ENCODE measurements at regions not wholly inside any gene's neighbourhood (a gene's known extent, or its start where the extent isn't known, plus 50 kb on each side); places are given as distances from the start of the nearest gene placed in this dataset.
A peak's percentile ranks its signal among the peaks of the same experiment; 100 is the strongest.
"Not testable (repeated sequence)": the region's sequence is repeated elsewhere in the genome, so short reads cannot be mapped to it uniquely, and the experiment has no call there.

DNA sequence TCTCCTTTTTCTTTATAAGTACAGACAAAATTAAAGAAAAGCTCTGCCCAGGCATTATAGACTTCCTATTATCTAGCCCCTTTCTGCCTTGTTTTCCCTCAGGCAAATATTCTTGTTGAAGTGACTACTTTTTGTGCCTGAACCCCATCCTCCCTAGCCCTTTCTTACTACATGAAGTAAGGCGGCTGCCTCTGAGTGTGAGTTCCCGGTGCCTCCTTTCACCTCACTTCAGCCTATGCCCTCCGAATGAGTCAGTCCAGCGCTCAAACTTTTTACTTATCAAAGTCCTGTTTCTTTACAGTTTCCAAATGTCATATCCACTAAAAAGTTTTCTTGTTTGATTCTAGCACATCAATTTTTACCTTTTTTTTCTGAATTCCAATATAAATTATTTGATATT lies 778.3 kb upstream of the NRXN1 start:
- no peak for DNase-seq

DNA sequence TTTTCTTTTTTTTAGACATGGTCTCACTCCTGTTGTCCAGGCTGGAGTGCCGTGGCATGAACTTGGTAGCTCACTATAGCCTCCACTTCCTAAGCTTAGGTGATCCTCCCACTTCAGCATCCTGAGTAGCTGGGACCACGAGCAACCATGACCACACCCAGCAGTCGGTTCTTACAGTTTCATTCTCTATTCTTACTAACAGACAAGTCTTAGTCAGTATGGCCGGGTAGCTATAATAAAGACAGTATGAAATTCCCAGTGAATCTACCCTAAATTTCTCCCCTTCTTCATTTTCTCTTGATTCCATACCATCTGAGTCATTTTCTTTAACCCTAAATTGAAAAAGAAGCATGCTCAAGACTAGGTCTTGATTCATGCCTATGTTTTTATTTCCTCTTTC lies 775.3 kb upstream of the NRXN1 start:
- DNase-seq = no peak

DNA sequence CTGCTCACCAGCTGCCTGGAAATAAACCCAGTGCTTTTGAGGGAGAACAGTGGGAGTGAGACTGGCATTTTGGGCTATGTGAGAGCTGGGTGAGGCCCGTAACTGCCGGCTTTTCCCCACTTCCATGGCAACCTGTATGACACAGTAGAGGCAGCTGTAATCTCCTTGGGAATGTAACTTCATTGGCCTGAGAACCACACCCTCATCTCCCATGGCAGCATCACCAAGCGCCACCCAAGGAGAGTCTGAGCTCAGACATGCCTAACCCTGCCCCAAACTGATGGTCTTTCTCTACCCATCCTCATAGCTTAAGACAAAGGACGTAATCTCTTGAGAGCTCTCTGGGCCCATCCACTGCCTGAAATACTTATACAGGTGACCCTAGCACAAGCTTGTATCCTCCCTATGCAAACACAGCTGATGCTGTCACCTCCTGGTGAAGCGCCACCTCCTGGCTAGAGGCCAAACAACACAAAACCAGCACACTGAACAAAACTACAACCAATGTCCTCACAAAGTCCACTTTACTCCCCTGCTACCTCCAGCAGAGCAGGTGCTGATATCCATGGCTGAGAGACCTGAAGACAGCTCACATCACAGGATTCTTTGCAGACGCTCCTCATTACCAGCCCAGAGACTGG lies 763.4 kb upstream of the NRXN1 start:
- DNase-seq = peak; percentile 6

DNA sequence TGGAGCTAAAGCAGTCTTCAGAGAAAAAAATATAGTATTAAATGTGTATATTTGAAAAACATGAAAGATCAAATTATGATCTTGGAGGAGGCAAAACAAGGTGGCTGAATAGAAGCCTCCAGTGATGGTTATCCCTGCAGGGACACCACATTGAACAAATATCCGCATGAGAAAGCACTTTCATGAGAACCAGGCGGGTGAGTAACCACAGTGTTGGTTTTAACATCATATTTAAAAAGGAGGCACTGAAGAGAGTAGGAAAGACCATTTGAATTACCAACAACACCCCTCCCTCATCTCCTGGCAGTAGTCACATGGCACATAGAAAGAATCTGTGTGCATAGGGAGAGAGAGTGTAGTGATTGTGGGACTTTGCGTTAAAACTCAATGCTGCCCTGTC lies 759.6 kb upstream of the NRXN1 start:
- no peak for DNase-seq

DNA sequence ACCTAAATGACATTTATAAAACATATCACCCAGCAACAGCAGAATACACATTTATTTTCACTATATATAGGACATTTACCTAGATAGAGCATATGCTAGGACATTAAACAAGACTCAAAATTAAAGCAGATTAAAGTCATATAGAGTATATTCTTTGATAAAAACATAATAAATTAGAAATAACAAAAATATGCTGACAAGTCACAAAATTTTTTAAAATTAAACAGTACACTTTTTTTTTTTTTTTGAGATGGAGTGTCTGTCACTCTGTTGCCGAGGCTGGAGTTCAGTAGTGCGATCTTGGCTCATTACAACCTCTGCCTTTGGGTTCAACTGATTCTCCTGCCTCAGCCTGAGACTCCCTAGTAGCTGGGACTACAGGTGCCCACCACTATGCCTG lies 758.9 kb upstream of the NRXN1 start:
- DNase-seq = no peak

DNA sequence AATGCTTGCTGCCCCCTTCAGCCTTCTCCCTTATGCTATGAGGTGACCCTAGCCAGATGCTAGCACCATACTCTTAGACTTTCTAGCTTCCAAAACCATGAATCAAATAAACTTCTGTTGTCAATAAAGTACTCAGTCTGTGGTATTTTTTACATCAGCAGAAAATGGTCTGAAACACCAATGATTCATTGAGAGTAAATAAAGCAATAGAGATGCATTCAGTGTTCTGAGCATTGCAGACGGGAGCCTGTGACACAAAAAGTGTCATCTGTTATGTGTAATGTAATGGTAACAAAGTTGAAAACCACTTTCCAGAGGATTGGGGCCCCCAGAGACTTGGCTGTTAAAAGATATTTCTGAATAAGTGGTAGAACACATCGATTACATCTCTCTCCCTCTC lies 758.0 kb upstream of the NRXN1 start:
- no peak for DNase-seq

DNA sequence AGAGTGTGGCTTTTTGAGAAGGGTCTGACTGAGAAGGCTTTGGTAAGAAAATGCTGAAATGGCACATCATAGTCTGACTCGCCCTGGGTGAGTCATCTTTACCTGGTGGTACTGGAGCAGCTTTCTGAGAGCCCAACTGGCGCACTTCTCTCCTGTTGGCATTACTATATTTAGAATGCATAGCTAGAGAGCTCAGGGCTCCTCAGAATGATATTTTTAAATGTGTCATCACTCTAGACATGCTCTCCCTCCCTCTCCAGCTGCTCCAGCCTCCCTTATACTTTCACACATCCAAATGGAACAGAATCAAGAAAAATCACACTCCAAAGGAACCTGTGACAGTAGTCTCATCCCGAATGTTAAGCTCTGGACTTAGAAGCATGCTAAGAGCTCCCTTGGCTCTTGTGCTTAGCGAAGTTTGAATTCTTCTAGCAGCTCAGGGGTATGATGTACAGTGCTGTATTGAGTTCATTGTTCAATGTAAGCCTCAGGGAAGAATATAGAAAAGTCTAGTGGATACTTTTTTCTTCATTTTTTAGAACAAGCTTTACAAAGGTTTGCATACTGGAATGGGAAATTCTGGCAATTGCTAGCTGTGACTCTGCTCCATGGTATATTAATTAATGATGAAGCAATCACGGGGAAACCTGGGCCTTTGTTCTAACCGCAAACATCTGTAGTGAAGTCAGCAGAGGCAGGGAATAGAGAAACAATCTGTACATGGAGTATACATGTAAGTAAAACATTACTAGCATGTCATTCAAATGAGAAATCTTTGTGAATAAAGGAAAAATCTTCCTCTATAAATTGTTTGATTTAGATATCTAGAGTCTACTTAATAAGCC lies 751.2 kb upstream of the NRXN1 start:
- DNase-seq = no peak

DNA sequence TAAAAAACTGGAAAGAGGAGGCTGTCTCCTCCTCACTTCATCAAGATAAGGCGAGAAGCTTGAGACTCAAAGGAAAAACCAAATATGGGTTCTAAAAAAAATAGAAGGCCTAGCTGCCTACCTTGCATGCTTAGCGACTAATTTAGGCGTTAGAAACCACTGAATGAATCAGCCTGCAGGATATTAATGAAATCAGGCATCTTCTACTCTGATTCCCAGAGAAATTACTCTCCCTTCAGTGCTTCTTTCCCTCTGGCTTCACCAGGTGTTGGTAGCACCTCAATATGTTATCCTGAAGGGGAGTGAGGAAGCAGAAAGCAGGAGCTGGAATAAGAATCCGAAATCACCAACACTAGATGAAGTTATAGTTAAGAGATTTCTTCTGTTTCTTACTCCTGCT lies 749.8 kb upstream of the NRXN1 start:
- DNase-seq = no peak

DNA sequence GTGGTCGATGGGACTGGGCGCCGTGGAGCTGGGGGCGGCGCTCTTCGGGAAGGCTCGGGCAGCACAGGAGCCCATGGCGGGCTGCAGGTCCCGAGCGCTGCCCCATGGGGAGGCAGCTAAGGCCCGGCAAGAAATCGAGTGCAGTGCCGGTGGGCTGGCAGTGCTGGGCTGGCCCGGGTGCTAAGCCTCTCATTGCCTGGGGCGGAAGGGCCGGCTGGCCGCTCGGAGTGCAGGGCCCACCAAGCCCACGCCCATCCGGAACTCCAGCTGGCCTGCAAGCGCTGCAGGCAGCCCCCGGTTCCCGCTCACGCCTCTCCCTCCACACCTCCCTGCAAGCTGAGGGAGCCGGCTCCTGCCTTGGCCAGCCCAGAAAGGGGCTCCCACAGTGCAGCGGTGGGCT lies 748.4 kb upstream of the NRXN1 start:
- DNase-seq = no peak

DNA sequence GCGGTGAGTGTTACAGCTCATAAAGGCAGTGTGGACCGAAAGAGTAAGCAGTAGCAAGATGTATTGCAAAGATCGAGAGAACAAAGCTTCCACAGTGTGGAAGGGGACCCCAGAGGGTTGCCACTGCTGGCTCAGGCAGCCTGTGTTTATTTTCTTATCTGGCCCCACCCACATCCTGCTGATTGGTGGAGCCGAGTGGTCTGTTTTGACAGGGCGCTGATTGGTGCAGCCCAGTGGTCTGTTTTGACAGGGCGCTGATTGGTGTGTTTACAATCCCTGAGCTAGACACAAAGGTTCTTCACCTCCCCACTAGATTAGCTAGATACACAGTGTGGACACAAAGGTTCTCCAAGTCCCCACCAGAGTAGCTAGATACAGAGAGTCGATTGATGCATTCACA lies 747.8 kb upstream of the NRXN1 start:
- DNase-seq = not testable (repeated sequence)

DNA sequence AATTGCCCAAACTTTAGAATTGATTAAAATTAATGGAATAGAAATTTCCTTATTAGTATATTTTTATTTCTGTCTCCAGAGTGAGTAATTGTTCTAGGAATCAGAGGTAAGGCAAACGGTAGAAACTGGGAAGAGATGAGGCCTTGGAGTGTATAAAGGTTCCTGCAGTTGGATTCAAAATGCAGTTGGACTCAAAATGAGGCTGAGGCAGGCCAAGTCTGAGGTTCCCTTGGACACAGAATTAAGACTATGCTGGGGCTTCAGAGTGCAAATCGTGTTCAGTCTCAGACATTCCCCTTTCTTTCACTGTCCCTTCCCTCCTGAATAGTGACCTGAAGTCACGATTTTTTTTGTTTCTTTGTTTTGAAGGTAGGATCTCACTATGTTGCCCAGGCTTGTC lies 746.9 kb upstream of the NRXN1 start:
- no peak for DNase-seq

DNA sequence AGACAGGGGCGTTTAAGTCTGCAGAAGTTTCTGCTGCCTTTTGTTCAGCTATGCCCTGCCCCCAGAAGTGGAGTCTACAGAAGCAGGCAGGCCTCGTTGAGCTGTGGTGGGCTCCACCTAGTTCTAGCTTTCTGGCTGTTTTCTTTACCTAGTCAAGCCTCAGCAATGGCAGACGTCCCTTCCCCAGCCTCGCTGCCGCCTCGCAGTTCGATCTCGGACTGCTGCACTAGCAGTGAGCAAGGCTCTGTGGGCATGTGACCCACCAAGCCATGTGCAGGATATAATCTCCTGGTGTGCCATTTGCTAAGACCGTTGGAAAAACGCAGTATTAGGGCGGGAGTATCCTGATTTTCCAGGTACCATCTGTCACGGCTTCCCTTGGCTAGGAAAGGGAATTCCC lies 742.7 kb upstream of the NRXN1 start:
- not testable (repeated sequence) for DNase-seq

DNA sequence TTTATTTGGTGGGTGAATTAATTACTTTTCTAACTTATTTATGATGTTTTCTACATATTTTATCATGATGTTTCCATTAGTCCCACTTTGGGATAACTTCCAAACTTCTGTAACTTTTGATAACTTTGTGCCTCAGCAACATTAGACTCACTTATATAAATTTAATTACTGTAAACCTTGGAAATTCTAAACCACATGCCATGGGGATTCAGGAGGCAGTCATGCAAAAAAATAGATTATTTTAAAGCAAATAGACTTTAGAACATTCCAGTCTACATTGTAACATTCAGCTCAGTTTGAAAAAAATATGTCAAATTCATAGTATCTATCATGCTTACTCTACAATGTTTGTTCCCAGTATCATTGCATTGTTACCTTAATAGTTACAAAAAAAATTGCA lies 728.5 kb upstream of the NRXN1 start:
- DNase-seq = no peak

DNA sequence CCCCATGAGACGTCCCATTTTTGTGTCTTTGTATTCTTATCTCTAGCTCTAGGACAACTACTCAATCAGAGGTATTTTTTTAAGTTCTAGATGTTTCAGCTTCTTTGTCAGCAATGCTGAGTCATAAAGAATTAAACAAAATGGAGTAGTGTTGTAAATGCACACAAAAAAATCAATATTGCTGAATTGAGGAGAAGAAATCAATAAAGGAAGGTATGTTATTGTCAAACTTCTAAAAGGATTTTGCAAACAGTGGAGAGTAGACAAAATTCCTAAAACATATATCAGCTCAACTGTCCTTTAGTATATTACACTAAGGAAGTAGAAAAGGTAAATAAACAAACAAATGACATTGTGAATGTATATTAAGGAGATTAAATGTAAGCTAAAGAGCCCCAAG lies 726.1 kb upstream of the NRXN1 start:
- no peak for DNase-seq

DNA sequence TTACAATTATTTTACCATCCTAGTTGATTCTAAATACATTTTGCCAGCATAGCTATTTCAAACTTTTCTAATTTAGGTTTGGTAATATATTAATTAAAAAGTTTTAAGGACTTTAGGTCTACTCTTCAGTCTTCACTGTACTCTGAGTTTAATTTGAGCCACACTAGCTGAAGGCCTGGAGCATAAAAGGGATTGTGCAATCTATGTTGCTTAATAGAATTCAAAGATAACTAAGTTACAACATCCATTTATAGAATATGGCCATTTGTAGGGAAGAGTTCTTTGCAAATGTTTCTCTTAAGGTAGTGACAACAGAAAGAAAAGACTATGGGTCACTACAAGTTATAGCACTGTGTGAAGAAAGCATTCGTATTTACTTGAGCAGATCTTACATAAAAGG lies 702.2 kb upstream of the NRXN1 start:
- DNase-seq = no peak

DNA sequence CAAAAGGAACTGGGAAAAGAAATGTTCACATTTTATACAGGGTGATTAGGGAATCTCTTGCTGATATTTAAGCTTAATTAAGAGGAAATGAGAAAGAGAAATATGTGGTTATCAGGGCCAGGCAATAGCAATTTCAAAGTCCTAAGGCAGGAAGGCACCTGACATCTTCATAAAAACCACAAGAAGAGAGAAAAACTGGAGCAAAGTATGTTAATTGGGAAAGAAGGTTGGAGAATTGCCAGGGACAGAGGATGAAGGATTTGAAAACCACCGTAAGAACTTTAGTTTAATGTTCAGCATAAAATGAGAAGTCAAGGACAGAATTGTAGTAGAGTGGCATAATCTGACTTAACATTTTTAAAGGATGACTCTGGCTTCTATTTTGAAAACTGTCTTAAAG lies 691.8 kb upstream of the NRXN1 start:
- DNase-seq = no peak

DNA sequence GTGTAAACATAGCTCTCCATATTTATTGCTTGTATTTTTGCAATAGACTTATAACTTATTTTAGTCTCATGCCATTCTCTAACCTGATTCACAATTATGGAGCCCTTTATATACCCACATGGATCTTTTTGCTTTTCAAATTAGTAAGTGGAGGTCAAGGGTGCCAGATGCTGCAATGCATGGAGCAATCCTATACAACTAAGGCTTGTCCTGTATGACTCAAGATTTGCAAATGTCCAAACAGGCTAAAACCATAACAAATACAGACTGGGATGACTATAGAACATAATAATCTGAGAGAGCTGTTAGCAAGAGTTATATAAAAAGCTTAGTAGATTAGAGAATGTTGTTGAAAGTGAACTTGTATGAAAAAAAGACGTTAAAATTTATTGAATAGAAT lies 690.4 kb upstream of the NRXN1 start:
- no peak for DNase-seq

DNA sequence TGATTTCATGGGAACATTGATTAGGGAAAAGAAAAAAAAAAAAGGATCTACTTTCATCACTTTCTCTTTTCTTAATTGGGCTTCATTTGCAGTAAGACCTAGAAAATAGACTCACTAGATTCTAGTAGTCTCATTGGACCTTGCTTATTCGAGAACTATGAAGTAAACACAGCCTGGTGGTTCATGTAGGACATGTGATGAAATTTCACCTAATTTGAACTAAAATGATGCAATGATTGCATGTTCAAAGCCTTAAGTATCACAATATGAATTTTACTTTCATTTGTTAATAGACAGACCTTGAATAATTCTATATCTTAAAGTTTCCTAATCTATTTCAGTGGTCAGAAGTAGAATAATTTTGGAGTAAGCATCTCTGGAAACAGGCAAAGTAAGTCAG lies 688.9 kb upstream of the NRXN1 start:
- DNase-seq = no peak

DNA sequence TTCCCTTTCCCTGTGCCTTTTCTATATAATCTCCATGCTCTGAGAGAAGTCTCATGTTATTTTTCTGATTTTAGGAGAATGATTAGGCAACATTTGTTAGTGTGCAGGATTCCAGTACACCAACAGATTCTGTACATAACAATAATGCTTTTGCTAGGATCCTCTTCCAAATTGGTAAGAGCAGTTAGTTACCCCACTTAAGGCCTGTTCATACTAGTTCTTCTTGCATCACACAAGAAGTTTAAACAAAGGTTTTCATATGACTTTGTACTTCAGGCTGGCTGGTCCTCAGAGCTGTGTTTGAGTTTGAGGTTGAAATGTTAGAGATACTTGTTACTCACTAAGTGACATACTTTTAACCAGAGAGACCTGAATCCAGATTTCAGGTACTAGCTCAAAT lies 686.9 kb upstream of the NRXN1 start:
- DNase-seq = no peak

DNA sequence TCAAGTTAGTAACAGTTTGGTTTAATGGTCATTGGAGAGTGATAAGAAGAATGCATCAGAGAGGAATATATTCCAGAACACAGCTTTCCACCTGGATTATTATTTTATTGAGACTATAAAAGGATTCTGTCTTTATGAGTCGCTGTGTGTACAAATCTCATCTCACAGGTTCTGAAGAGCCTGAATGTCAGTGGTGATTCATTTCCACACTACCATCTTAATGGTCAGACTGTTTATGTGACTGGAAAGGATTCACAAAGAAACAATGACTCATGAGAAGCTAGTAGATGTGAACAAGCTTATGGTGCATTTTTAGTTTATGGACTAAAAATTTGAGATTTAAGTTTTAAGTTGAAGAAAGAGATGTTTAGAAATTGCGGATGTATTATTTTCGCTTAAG lies 685.4 kb upstream of the NRXN1 start:
- DNase-seq = no peak

DNA sequence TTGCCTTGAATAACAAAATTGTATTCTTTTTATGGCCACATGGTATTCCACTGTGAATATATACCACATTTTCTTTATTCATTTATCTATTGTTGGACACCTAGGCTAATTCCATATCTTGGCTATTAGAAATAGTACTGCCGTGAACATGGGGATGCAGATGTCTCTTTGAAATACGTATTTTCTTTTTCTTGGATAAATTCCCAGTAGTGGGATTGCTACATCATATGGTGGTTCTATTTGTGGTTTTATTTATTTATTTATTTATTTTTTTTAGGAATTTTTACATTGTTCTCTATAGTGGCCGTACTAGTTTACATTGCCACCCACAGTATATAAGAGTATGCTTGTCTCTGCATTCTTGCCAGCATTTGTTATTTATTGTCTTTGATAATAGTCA lies 679.8 kb upstream of the NRXN1 start:
- DNase-seq = no peak

DNA sequence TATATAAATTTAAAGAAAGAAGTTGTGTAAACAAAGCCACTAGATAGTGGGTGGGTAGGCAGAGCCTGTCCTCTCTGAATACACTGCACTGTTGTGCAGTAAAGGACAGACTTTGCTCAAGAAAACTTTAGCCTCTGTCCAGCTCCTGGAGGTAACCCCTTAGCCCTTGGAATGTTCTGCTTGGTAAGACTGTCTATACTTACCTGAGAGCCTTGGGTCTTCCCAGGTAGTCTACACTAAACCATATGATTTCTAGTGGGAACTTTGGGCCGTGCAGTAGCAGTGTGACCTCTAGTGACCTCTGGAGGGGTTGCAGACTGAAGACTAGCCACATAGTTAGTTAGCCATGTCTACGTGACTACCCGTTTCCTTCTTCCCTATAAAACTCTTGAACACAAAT lies 678.3 kb upstream of the NRXN1 start:
- no peak for DNase-seq

DNA sequence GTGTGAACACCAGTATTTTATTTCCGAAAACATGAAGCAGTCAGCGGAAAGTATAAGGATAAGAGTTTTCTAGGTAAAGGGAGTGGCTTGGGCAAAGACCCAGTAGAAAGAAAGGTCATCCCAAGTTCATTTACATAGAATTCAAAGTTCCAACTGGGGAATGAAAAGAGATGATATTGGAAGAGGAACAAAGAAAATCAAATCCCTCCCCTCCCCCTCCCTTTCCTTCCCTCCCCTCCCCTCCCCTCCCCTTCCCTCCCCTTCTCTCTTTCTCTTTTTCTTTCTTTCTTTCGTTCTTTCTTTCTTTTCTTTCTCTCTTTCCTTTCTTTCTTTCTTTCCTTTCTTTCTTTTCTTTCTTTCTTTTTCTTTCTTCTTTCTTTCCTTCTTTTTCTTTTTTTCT lies 675.7 kb upstream of the NRXN1 start:
- no peak for DNase-seq

DNA sequence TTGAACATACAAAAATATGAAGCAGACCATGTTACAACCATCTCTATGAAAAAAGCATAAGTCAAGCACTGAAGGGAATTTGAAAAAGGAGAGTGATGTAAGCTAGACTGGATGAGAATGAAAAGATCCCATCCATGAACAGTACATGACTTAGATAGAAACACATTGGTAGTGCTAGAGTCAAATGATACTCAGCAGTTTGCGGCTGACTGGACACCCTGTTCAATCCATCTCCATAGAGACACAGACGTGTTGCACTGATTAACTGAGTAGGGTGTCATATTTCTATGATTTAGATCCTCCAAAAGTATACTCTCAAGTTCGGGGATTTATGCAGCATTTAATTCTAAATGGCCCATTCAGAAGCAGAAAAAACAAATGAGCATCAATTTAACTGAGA lies 674.3 kb upstream of the NRXN1 start:
- no peak for DNase-seq

DNA sequence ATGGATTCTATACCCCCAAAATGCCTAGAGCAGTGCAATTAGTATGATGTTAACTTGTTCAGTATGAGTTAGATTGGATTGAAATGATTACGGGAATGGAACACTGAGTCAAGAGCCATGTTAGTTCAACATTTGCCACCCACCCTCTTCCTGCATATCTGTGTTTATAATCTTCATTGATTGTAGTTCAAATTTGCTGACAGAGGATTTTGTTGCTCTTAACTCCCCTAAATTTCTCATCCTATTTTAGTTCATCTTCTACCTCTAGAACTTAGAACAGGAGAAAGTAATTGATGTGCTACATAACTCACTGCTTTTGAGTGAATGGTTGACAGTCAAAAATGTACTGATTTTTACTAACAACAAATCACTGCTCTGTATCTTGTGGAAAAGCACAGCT lies 673.5 kb upstream of the NRXN1 start:
- DNase-seq = no peak
